NCI-H510A (cell line): ENCODE measurements at regions not wholly inside any gene's neighbourhood (a gene's known extent, or its start where the extent isn't known, plus 50 kb on each side); places are given as distances from the start of the nearest gene placed in this dataset.

Source experiments
- DNase-seq: peaks from one replicate; lab custom pipeline; 2025; lab: John Stamatoyannopoulos, UW

GRCh38 chr3:117556646-117557407 lies 847.2 kb downstream of the TUSC7 start:
- no peak for DNase-seq

GRCh38 chr3:117557464-117558090 lies 848.0 kb downstream of the TUSC7 start:
- no peak for DNase-seq

GRCh38 chr3:117558681-117559080 lies 849.1 kb downstream of the TUSC7 start:
- no peak for DNase-seq

GRCh38 chr3:117562000-117562399 lies 852.4 kb downstream of the TUSC7 start:
- peak; percentile 42 for DNase-seq

GRCh38 chr3:117563063-117563462 lies 853.5 kb downstream of the TUSC7 start:
- no peak for DNase-seq

- DNase-seq: no peak
Measured at GRCh38 chr3:117565777-117566176, 856.2 kb downstream of the TUSC7 start.

- no peak for DNase-seq
Measured at GRCh38 chr3:117566926-117567325, 857.3 kb downstream of the TUSC7 start.

- no peak for DNase-seq
Measured at GRCh38 chr3:117567382-117567781, 857.8 kb downstream of the TUSC7 start.

- DNase-seq: no peak
Measured at GRCh38 chr3:117567906-117568305, 858.3 kb downstream of the TUSC7 start.

- DNase-seq: no peak
Measured at GRCh38 chr3:117572786-117573185, 863.2 kb downstream of the TUSC7 start.

GRCh38 chr3:117580806-117581205 lies 871.2 kb downstream of the TUSC7 start:
- no peak for DNase-seq

- DNase-seq: no peak
Measured at GRCh38 chr3:117586161-117586560, 876.6 kb downstream of the TUSC7 start.

- no peak for DNase-seq
Measured at GRCh38 chr3:117587416-117587815, 877.8 kb downstream of the TUSC7 start.

- DNase-seq: no peak
Measured at GRCh38 chr3:117589454-117589853, 879.9 kb downstream of the TUSC7 start.

GRCh38 chr3:117595615-117596014 lies 886.0 kb downstream of the TUSC7 start:
- DNase-seq: no peak

- DNase-seq: no peak
Measured at GRCh38 chr3:117596503-117596902, 886.9 kb downstream of the TUSC7 start.

GRCh38 chr3:117597865-117598264 lies 888.3 kb downstream of the TUSC7 start:
- DNase-seq: no peak

- no peak for DNase-seq
Measured at GRCh38 chr3:117600112-117600511, 890.5 kb downstream of the TUSC7 start.

- DNase-seq: no peak
Measured at GRCh38 chr3:117600666-117601065, 891.1 kb downstream of the TUSC7 start.

GRCh38 chr3:117602058-117602644 lies 892.6 kb downstream of the TUSC7 start:
- no peak for DNase-seq

GRCh38 chr3:117603097-117603496 lies 893.5 kb downstream of the TUSC7 start:
- no peak for DNase-seq

- no peak for DNase-seq
Measured at GRCh38 chr3:117606866-117607265, 897.3 kb downstream of the TUSC7 start.

GRCh38 chr3:117609330-117609729 lies 899.8 kb downstream of the TUSC7 start:
- DNase-seq: no peak
